NCI-H1092 (cell line): ENCODE measurements at regions not wholly inside any gene's neighbourhood (a gene's known extent, or its start where the extent isn't known, plus 50 kb on each side); places are given as distances from the start of the nearest gene placed in this dataset.

Experiments used
- DNase-seq: peaks from one replicate; lab custom pipeline; 2025; lab: John Stamatoyannopoulos, UW

DNA sequence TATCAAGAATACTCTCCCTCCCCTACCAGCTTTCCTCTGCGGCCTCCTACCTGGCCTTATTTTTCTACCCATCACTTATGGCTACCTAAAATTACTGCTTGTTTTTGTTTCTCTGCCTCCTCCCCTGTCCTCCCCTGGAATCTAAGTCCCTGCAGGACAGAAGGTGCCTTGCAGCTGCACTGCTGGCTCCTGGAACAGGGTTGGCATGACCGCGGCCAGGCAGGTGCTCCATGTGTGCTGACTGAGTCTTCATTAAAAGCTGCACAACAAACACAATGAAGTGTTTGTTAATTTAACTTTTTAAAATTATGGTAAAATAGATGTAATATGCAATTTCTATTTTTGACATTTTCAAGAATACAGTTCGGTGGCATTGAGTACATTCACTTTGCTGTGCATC lies 171.9 kb upstream of the FHL2 start:
- no peak for DNase-seq

DNA sequence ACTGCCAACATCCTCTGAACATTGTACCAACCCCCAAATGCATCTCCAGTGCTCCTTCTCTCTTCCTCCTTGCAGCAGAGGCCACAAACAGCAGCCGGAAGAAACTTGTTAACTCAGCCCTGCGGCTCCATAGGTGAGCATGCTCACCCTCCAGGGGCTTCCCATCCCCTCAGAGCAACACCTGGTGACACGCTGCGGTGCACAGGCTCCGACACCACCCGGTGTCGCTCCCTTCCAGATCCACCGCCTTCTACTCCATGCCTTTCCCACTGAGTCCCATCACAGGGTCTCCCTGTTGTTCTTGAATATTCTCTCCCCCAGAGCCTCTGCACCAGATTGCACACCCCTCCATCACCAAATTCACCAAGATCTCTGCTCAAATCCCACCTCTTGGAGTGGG lies 171.5 kb upstream of the FHL2 start:
- DNase-seq: no peak

DNA sequence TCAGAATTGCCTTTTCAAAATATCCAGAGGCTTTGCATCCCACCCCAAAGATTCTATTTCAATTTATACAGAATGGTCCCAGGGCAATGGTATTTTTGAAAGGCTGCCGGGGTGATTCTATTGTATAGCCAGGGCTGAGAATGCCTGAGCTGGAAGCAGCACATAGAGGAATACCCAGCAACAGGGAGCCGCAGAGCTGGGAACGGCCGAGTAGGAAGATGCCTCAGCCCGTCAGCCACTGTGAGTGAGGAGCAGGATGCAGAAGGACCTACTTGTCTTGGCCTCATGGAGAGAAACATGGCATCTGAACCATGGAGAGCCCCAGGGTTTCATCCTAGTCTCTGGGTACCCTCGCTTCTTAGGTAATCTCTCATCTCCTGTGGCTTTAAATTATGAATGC lies 170.8 kb upstream of the FHL2 start:
- DNase-seq: no peak

DNA sequence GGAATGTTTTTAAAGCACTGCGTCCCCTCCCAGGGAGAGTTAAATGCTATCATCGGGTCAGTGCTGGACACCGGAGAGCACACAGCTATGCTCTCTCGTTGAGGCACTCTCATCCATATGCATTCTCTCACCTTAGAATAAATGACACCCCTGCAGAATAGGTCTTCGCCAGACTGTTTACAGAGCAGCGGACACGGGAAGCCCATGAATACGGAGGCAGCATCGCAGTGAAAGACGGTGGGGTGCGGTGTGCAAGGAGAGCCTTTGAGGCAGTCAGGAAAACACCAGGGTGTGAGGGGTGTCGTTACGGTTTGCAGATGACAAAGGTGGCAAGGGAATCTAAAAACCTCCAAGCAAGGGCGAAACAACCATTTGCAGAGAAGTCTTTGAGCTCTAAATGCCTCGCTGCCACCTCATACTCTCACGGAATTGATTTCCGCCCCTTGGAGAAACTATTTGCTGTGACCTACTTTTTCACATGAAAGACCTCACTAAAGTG lies 169.2 kb upstream of the FHL2 start:
- DNase-seq: no peak

DNA sequence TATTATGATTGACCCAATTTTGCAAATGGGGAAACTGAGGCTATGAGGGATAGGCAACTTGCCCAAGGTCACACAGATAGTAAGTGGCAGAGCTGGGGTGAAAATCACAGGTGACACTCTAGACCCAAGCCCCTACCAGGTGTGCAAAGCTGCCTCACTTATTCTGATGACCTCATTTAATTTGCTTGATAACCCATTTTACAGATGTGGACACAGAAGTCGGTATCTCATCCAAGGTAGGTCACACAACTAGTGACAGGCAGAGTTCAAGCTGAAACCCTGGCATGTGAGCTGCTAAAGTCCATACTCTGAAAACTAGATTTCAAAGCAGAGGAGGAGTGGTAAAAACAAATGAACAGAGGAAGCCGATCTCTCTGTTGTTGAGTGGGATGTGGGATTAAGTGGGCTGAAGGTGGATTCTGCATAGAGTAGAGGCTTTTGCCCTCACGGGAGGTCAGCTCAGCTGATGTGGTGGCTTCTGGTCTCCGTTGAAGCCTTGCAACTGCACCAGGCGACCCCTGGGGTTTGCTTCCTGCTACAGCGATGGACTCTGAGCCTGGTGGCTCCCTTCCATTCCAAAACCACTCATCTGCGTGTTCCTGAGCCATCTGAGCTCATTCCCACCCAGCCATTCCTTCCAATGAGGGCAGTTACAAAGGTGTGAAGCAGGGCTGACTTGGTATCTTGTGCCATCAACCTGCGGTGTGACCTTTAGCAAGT lies 164.3 kb upstream of the FHL2 start:
- no peak for DNase-seq

DNA sequence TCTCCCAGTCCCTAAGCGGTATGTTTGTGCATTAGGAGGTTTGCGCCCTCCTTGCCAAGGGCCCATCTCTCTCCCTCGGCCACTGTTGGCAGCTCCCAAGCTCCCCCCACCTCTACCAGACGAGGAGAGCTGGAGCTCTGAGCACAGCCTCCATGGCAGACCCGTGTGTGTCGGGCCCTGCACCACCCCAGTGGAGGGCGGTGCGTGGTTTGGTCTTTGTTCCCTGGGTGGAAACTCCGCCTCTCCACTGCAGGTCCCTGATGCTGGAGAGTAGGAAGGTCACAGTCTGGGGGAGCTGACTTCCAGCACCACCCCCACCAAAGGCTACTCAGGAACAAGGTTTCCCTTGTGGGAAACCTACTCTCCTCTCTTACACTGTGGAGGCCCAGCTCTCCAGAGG lies 162.6 kb upstream of the FHL2 start:
- no peak for DNase-seq

DNA sequence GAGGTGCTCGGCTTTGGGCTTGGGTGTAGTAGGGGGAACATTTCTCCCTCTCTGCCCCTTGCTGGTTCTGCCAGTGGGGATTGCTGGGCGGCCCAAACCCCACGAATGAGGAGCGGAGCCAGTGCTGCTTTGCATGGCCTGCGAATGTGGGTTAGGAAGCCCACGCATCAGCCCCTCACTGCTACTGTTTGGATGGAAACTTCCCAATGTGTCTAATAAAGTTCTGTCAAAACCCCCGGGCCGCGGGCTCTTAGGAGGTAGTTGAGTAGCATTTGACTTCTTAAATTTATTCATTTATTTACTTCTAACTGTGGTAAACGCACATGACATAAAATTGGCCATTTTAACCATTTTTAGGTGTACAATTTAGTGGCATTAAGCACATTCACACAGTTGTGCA lies 161.3 kb upstream of the FHL2 start:
- no peak for DNase-seq

DNA sequence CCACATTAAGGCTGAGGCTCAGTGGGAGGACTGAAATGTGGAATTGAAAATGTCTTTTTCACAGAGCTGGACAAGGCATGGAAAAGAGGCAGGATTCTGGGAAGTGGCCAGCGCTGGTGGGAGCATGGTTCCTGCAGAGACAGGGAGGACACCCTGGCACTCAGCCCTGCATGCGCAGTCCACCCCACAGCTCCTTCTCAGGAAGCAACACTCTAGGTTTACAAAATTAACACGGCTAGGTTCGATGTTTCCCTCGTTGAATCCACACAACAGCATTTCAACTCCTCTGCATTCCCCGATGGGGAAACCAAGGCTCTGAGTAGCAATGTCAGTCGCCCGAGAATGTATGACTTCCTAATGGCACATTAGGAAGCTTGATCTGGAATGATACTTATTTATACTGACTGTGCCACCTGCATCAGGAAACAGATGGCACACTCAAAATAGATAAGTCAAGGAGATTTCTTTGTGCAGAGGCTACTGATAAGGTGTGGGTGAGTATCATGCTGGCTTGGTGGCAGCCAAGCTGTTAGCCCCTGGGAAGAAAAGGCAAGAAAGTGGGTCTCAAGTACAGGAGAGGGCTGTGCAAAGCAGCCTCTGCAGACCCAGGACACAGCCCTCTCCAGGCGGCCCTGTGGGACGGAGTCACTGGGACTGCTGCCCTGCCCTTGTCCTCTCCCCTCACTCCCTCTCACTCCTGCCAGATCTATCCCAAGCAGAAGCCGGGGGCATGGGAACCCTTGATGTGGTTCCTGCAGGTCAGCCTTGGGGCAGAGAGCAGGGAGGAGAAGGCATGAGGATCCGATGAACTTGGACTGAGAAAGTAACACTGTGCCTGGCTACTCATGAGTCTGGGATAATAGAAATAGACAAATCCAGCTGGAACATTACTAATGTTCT lies 158.4 kb upstream of the FHL2 start:
- no peak for DNase-seq

DNA sequence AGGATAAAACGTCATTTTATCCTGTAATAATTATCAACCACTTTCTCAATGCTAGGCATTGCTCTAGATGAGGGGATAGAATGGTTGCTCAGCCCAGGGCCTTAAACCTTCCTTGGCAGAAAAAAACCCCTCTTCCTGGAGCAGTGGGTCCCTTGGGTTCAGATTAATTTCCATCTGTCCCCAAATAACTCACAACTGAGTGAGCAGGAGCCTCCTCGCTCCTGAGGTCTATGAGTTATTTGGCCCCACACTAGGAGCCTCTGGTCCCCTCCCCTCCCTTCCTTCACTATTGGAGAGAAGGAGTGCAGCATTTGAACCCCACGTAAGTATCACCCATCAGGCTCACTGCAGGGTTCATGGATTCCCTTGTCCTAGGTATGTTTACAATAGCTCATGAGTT lies 157.5 kb upstream of the FHL2 start:
- DNase-seq: no peak

DNA sequence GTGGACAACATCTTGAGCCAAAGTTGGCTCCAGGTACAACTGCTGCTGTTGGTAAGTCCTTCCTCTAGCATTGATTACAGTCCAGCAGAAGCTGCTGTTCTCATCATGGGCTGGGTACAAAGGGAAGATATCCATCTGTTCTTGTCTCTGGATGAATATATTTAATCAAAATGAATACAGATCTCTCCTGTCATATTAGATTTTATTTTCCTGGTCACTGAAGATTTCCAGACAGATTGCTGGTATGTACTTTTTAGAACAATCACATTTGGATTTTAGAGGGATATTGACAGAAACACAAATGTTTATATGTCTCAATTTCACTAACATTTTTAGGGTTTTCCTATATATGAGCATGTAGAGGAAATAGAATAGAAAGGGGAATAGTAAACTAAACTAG lies 155.4 kb upstream of the FHL2 start:
- DNase-seq: no peak

DNA sequence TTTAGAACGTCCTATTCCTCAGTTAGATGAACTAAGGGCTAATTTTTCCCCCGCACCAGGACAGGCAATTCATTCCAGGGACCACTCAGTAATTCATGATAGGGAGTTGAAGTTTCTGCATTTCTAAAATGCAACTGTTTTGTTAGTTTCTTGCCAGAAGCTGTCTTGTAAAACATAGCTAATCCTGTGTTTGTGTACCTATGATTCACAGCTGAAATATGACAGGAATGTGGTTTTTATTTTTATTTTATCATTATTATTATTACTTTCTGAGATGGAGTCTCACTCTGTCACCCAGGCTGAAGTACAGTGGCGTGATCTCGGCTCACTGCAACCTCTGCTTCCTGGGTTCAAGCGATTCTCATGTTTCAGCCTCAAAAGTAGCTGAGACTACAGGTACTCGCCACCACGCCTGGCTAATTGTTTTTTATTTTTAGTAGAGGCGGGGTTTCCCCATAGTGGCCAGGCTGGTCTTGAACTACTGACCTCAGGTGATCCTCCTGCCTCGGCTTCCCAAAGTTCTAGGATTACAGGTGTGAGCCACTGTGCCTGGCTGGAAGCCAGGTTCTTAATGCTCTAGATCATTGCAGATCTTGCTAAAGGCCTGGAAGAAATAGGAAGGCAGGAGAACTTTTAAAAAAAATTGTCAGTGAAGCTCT lies 154.8 kb upstream of the FHL2 start:
- no peak for DNase-seq

DNA sequence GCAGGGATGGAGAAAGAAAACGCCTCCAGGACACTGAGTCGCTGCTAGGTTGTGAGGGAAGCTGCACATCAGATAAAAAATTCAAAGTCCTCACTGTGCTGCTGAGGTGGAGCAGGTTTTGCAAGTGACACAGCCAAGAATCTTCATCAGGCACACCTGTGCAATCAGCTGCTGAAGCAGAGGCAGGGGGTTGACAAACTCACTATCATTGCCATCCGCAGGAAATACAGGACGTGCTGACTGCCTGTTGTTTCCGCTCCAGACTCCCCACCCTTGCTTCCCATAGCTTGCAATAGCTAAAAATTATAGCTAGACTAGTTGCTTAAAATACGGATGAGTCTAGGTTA lies 147.8 kb upstream of the FHL2 start:
- DNase-seq: no peak

DNA sequence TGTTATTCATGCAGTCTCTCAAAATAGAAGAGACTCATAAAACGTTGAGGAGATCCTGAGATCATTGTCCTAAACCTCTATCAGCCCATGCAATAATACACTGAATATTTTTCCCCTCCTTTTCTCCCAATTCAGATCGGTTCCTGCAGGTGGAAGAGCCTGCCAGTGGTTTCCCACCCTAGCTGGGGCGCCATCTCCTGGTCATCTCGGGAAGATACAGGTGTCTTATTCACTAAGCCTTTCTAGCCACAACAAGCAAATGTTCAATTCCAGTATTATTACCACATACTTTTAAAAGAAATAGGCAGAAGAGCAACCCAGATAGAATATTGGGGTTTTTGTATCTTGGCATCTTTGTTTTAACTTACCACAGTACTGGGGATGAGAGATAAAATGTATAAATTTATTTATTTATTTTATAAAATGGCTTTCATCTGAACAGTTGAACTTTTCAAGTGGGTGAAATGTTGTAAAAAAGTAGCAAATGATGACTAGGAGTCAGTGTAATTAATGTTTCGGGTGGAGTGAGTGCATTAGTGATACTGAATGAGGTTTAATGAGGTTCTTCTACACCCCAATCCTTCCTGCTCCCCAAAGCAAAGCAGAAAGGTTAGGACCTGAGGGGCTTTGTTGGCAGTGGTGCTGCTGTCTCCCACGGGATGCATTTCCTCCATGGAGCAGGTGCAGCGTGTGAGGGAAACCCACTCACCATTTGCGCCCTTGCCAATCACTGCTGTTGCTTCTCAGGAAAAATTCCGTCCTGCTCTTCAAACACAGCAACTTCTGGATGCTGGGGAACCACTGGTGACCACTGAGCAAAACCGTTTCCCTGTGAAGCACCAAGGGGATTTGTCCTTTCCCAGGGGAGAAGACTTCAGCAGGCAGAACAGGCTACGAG lies 147.1 kb upstream of the FHL2 start:
- DNase-seq: peak; percentile 6

DNA sequence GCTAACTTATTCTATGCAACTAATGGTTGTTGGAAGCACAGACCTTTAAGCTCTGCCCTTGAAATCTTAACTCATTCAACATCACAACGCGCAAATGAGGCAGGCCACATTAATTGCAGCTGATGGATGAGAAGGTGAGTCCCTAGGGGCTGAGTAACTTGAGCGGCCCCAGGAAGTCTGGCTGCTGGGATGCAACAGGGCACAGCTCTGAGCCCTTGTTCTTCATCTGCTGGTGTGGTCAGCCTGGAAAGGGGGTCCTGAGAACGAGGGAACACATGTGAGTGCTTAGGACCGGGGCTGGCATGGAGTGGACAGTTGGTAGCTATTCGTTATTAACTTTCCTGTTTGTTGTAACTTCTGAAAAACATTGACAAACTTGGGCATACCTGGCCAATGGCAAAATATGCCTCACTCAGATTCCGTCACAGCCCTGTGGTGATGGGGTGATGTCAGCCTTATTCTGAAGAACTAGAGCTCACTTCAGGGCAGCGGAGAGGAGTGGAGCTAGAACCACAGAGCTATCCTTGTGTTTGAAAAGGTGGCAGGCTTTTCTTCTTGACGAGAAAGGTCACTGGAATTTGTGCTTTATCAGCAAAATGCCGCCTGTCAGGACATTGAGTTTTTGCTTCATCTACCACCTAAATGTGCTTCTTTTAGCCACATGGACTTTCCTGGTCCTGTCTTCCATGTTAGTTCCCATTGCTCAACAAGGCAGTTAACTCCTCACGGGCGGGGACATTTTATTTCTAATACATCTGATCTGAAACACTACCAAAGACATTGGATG lies 145.9 kb upstream of the FHL2 start:
- no peak for DNase-seq

DNA sequence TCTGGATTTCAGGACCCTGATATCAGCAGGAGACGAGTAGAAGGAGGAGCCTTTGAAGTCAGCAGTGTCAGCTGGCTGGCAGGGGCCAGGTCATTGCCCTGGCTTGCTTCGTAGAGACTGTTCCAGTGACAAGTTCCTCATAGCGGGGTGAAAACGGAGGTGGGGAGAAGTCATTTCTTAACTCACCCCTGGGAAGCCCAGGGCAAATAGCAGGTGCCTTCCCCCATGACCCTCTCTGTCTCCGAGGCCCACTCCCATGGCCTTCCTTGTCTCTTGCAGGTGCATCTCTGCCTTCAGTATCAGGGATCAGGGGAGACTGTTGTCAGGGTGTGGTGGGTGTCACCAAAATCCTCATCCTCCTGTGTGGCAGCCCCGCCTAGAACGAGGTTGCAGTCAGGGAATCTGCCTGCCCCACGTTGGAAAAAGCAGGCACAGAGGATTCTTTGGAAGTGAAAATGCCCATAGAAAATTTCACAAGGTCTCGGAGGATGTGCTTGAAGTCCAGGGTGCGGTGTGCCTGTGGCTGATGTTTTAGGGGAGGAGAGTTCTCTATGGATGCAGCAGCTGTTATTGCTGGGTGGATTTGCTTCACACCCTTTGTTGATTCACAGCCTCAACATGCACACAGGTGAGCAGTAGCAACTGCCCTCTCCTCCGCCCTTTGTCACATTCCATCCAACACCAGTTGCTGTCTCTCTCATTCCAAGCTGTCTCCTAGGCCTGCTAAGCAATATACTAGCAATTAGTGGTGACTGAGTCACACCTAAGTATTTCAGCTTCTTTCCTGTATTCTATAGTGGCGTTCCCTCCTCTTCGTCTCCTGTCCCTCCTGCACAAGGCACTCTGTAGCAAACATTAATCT lies 142.6 kb upstream of the FHL2 start:
- DNase-seq: no peak

DNA sequence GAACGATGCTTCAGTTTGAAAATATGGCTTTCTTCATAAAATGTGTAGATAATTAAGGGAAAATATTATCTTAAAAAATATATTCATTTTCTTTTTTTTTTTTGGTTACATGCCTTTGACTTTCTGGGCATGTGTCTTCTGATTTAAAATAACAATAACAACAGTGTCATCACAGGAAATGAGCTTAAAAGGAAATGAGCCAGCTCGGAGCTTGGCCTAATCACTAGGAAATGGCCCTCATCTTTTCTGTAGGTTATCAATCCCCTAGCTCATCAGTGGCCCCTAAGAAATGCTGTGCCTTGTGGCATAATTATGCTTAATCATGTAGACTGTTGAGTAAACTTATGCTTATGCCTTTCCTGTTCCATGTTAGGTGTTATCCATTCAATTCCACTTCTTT lies 141.8 kb upstream of the FHL2 start:
- DNase-seq: no peak

DNA sequence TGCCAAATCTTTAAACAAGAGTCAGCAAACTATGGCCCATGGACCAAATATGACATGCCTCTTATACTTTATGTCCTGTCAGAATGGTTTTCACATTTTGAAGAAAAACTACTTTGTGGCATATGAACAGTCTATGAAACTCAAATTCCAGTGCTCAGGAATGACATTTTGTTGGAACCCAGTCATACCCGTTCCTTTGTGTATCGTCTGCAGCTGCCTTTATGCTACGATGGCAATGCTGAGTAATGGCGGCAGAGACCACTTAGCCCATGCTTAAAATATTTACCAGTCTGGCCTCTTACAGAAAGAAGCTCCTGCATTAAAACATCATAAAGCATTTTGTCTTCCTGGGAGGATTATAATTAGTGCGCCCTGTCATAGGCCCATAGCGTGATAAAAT lies 140.5 kb upstream of the FHL2 start:
- DNase-seq: no peak

DNA sequence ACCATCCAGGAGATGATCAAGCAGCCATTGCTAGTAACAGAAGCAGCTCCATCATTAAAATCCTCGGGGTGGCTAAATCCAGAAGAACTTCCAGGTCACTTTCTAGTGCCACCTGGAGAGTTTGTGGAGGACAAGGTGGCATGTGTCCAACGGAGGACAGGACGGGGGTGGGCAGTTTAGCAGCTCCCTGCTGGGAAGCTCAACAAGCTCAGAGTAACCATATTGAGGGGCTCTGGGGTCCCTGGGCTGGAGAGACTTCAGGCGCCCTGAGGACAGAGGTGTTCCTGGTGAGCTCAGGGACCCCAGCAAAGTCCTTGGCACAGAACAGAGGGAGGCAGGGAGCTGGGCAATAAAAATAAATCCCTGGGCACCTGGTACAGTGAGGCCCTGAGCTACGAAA lies 140.0 kb upstream of the FHL2 start:
- DNase-seq: no peak

DNA sequence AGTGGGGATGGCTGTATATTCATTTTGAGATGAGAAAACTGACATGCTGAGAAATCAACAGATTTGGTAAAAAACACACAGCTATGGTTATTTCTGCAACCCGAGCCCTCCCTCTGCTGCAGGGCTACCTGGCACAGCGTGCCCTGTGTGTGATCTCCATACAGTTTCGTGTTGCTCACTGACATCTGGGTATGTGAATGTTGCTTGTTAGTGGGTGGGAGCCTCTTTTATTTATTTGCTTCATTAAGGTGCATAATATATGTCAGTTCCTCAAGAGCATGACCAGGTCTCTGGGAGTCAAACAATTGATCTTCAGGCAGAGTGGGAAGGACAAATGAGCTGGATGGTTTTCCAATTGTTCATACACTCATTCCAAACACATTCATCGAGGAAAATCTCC lies 139.1 kb upstream of the FHL2 start:
- no peak for DNase-seq

DNA sequence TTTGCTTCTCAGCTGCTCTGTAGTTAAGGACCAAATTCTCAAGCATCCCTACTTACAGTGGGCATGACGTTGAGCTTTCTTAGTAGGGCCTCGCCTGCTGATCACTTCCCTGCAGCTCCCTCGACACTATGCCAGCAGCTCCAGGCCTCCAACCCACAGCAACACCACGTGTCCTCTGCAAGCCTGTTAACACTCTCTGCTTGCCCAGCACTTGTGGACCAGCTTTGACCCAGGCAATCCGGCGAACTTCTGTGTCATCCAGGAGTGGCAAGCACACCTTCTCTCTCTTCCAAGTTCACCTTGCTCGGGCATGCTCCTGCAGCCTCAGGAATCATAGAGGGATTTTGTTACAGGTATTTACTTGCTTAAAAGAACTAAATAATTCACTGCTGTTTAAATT lies 138.6 kb upstream of the FHL2 start:
- DNase-seq: no peak
